Liver (tissue), 7 donors: ENCODE measurements at regions not wholly inside any gene's neighbourhood (a gene's known extent, or its start where the extent isn't known, plus 50 kb on each side); places are given as distances from the start of the nearest gene placed in this dataset.

Experiments used
- DNase-seq: peaks from one replicate; pipeline ENCODE4 v3.0.0-alpha.2; 2017; ENCODE audit warnings: low spot score
- H3K27ac ChIP-seq, 2 donors: one replicate each; pipeline ENCODE4 v1.7.0; 2013; ENCODE audit warnings: inconsistent platforms in 2 of 2, low read length in 2 of 2, control low read depth in 1 of 2, low read depth in 1 of 2, mild to moderate bottlenecking in 1 of 2
- H3K27me3 ChIP-seq, 4 donors: one replicate each; pipeline versions ENCODE4 v1.6.1 to v1.7.0; 2013; ENCODE audit warnings: low read length in 3 of 4, inconsistent platforms in 1 of 4, mild to moderate bottlenecking in 1 of 4, moderate library complexity in 1 of 4; ENCODE audit not compliant: control insufficient read depth in 4 of 4, insufficient read depth in 4 of 4
- H3K36me3 ChIP-seq, 4 donors: one replicate each; pipeline versions ENCODE4 v1.6.1 to v1.7.0; 2013; ENCODE audit warnings: low read length in 3 of 4, mild to moderate bottlenecking in 3 of 4, low read depth in 1 of 4, moderate library complexity in 1 of 4; ENCODE audit not compliant: control insufficient read depth in 4 of 4, insufficient read depth in 3 of 4
- H3K4me1 ChIP-seq, 4 donors: one replicate each; pipeline versions ENCODE4 v1.6.1 to v1.7.0; 2013; ENCODE audit warnings: low read length in 3 of 4, mild to moderate bottlenecking in 3 of 4, moderate library complexity in 1 of 4; ENCODE audit not compliant: control insufficient read depth in 4 of 4, insufficient read depth in 4 of 4
- H3K4me3 ChIP-seq, 3 donors: one replicate each; pipeline versions ENCODE4 v1.6.1 to v1.7.0; 2013; ENCODE audit warnings: low read length in 3 of 3, control low read depth in 1 of 3, low read depth in 1 of 3, mild to moderate bottlenecking in 1 of 3
- H3K9ac ChIP-seq, 2 donors: one replicate each; pipeline ENCODE4 v1.7.0; 2013; ENCODE audit warnings: low read length in 2 of 2, mild to moderate bottlenecking in 2 of 2, moderate library complexity in 2 of 2, control low read depth in 1 of 2, low read depth in 1 of 2
- H3K9me3 ChIP-seq, 4 donors: one replicate each; pipeline versions ENCODE4 v1.6.1 to v1.7.0; 2013; ENCODE audit warnings: low read length in 3 of 4; ENCODE audit not compliant: control insufficient read depth in 4 of 4
- EGR1 ChIP-seq, 2 donors: IDR thresholded peaks; 2 replicates each; pipeline ENCODE4 v1.6.1; 2016 to 2018; ENCODE audit warnings: antibody characterized with exemption in 2 of 2, low read depth in 2 of 2
- FOXA1 ChIP-seq: IDR thresholded peaks from 2 replicates; pipeline ENCODE4 v1.6.1; 2016; ENCODE audit warnings: antibody characterized with exemption
- FOXA2 ChIP-seq: IDR thresholded peaks from 2 replicates; pipeline ENCODE4 v1.6.1; 2016; ENCODE audit warnings: antibody characterized with exemption
- GABPA ChIP-seq, 2 donors: IDR thresholded peaks in 1 of 2; conservative IDR thresholded peaks in 1 of 2; 2 replicates each; pipeline ENCODE4 v1.6.1; 2016; ENCODE audit warnings: antibody characterized with exemption in 2 of 2, mild to moderate bottlenecking in 1 of 2, moderate library complexity in 1 of 2
- HNF4G ChIP-seq: IDR thresholded peaks from 2 replicates; pipeline ENCODE4 v1.6.1; 2016; ENCODE audit warnings: antibody characterized with exemption
- JUND ChIP-seq, 2 donors: IDR thresholded peaks; 2 replicates each; pipeline ENCODE4 v1.6.1; 2016; ENCODE audit warnings: antibody characterized with exemption in 2 of 2
- NR2F2 ChIP-seq: IDR thresholded peaks from 2 replicates; pipeline ENCODE4 v1.6.1; 2016; ENCODE audit warnings: antibody characterized with exemption
- RXRA ChIP-seq, 2 donors: IDR thresholded peaks; 2 replicates each; pipeline ENCODE4 v1.6.1; 2017 to 2018; ENCODE audit warnings: antibody characterized with exemption in 2 of 2, mild to moderate bottlenecking in 1 of 2
- SP1 ChIP-seq: IDR thresholded peaks from 2 replicates; pipeline ENCODE4 v1.6.1; 2018; ENCODE audit warnings: antibody characterized with exemption, mild to moderate bottlenecking
- TAF1 ChIP-seq: conservative IDR thresholded peaks from 2 replicates; pipeline ENCODE4 v1.6.1; 2016; ENCODE audit warnings: antibody characterized with exemption, mild to moderate bottlenecking
- YY1 ChIP-seq: IDR thresholded peaks from 2 replicates; pipeline ENCODE4 v1.6.1; 2016; ENCODE audit warnings: antibody characterized with exemption, mild to moderate bottlenecking
- WGBS: extraction: QIAGEN DNeasy Blood & Tissue Kit; methylation state at CpG from one replicate; pipeline ENCODE4 v1.1.7; 2013; 5-methylcytosine and 5-hydroxymethylcytosine counted together
- TF ChIP-seq, protein P1 (sequence below): IDR thresholded peaks from 2 replicates; pipeline ENCODE4 v1.6.1; 2016; ENCODE audit warnings: antibody characterized with exemption
- TF ChIP-seq, protein P2 (sequence below): IDR thresholded peaks from 2 replicates; pipeline ENCODE4 v1.6.1; 2016; ENCODE audit warnings: antibody characterized with exemption, mild to moderate bottlenecking
- TF ChIP-seq, protein P3 (sequence below): IDR thresholded peaks from 2 replicates; pipeline ENCODE4 v1.6.1; 2016; ENCODE audit warnings: antibody characterized with exemption
- donor health status: healthy.
- donor health status: healthy.
- donor health status: healthy.
- donor health status: healthy.

DNA sequence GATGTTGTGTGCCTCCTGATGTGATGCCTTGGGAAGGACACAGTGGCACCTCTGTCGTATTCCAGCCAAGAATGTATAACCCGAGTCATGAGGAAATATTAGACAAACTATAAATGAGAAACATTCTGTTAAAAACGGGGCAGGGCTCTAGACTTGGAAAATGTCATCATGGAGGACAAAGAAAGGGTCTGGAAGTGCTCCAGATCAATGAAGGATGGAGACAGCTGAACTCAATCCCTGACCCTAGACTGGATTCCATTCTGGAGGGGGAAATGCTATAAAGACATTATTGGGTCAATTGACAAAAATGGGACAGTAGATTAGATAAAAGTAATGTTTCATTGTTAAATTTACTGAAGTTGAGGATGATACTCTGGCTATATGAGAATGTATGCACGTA, 92.1 kb downstream of the SLC4A3 start:
- H3K4me1 ChIP-seq: no peaks in the 10 kb centered on the region
- no peak overlapping the region for H3K4me3 ChIP-seq
- H3K36me3 ChIP-seq: no peaks in the 10 kb centered on the region
- DNase-seq: no peak
- no peak overlapping the region for H3K27ac ChIP-seq
- H3K9ac ChIP-seq: no peak overlapping the region
- 57% methylated on average over 4 of the region's 4 CpGs for WGBS
- no peak for TF ChIP-seq JUND (IDR thresholded peaks at IDR 0.05)
- no peak for TF ChIP-seq EGR1 (IDR thresholded peaks at IDR 0.05; ENCODE audit: low read depth in 2 of 2)
- TF ChIP-seq, protein P1, sequence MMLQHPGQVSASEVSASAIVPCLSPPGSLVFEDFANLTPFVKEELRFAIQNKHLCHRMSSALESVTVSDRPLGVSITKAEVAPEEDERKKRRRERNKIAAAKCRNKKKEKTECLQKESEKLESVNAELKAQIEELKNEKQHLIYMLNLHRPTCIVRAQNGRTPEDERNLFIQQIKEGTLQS: no peak
- TF ChIP-seq, protein P2, sequence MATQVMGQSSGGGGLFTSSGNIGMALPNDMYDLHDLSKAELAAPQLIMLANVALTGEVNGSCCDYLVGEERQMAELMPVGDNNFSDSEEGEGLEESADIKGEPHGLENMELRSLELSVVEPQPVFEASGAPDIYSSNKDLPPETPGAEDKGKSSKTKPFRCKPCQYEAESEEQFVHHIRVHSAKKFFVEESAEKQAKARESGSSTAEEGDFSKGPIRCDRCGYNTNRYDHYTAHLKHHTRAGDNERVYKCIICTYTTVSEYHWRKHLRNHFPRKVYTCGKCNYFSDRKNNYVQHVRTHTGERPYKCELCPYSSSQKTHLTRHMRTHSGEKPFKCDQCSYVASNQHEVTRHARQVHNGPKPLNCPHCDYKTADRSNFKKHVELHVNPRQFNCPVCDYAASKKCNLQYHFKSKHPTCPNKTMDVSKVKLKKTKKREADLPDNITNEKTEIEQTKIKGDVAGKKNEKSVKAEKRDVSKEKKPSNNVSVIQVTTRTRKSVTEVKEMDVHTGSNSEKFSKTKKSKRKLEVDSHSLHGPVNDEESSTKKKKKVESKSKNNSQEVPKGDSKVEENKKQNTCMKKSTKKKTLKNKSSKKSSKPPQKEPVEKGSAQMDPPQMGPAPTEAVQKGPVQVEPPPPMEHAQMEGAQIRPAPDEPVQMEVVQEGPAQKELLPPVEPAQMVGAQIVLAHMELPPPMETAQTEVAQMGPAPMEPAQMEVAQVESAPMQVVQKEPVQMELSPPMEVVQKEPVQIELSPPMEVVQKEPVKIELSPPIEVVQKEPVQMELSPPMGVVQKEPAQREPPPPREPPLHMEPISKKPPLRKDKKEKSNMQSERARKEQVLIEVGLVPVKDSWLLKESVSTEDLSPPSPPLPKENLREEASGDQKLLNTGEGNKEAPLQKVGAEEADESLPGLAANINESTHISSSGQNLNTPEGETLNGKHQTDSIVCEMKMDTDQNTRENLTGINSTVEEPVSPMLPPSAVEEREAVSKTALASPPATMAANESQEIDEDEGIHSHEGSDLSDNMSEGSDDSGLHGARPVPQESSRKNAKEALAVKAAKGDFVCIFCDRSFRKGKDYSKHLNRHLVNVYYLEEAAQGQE: no peak
- no peak for TF ChIP-seq SP1
- TF ChIP-seq, protein P3, sequence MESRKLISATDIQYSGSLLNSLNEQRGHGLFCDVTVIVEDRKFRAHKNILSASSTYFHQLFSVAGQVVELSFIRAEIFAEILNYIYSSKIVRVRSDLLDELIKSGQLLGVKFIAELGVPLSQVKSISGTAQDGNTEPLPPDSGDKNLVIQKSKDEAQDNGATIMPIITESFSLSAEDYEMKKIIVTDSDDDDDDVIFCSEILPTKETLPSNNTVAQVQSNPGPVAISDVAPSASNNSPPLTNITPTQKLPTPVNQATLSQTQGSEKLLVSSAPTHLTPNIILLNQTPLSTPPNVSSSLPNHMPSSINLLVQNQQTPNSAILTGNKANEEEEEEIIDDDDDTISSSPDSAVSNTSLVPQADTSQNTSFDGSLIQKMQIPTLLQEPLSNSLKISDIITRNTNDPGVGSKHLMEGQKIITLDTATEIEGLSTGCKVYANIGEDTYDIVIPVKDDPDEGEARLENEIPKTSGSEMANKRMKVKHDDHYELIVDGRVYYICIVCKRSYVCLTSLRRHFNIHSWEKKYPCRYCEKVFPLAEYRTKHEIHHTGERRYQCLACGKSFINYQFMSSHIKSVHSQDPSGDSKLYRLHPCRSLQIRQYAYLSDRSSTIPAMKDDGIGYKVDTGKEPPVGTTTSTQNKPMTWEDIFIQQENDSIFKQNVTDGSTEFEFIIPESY: no peak
- no peak for TF ChIP-seq TAF1
- TF ChIP-seq HNF4G: no peak
- H3K9me3 ChIP-seq: no peaks in the 10 kb centered on the region
- no peaks in the 10 kb centered on the region for H3K27me3 ChIP-seq

DNA sequence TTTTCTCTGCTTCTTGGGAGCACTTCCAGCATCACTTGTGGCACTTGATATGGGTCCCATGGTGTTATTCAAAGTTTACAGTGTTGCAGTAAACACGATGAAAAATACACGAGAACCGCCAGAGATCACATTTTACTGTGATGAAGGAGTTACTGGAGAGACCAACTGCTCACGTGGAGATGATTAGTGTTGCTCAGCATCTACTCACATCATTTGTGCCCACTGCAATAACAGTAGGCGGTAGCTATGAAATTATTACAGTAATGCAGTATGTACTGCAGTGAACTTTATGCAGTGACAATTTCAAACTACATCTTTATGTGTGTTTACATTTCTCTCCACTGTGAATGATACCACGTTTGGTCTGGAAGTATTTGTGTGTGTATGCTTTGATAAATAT, 93.5 kb downstream of the SLC4A3 start:
- Histone ChIP-seq H3K4me3 (no peak overlapping the region), H3K9me3 (no peaks in the 10 kb centered on the region), H3K9ac (no peak overlapping the region), H3K27ac (no peak overlapping the region), H3K36me3 (no peaks in the 10 kb centered on the region), H3K4me1 (no peaks in the 10 kb centered on the region), H3K27me3 (no peaks in the 10 kb centered on the region)
- DNase-seq: no peak
- 77% methylated on average over 6 of the region's 6 CpGs for WGBS
- TF ChIP-seq NR2F2 (no peak), GABPA (IDR thresholded peaks at IDR 0.05 in 1 of 2, conservative IDR thresholded peaks at IDR 0.05 in 1 of 2) (no peak), YY1 (no peak)
- TF ChIP-seq, protein P1: no peak

DNA sequence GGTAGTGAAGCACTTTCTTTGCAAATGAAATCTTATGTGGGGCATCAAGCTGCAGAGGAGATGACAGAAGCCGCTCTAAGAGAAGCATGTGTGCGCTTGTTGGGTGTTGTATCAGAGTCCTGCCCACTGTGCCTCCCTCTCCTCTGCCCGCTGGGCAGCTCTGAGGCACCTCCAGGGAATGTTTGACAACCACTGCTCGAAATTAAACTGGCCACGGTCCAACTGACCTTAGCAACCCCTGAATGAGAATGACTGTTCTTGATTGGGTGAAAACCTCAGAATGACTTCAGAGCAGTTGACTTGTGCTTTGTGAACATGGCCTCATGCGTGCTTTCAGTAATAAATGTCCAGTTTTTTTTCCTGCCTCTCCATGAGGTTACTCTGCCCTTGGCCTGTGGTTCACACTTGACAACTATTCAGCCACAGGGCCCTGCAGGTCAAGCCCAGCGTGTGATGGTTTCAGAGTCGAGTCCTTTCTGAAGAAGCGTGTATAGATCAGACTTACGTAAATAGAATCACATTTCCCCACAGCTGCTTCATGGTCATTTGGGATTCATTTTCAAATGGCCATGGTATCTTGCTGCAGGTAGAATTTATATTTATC, 94.9 kb downstream of the SLC4A3 start:
- no peaks in the 10 kb centered on the region for H3K9me3 ChIP-seq
- 61% methylated on average over 10 of the region's 10 CpGs for WGBS
- H3K27ac ChIP-seq: no peak overlapping the region
- no peaks in the 10 kb centered on the region for H3K27me3 ChIP-seq
- no peaks in the 10 kb centered on the region for H3K36me3 ChIP-seq
- DNase-seq: no peak
- TF ChIP-seq NR2F2 (no peak), FOXA2 (no peak), RXRA (IDR thresholded peaks at IDR 0.05) (no peak), TAF1 (no peak), FOXA1 (no peak), GABPA (IDR thresholded peaks at IDR 0.05 in 1 of 2, conservative IDR thresholded peaks at IDR 0.05 in 1 of 2) (no peak), JUND (IDR thresholded peaks at IDR 0.05) (no peak)
- TF ChIP-seq, protein P1: no peak
- TF ChIP-seq, protein P2: no peak
- no peak overlapping the region for H3K4me3 ChIP-seq
- H3K4me1 ChIP-seq: no peaks in the 10 kb centered on the region
- H3K9ac ChIP-seq: no peak overlapping the region
